ENCODE measurements at regions not wholly inside any gene's neighbourhood (a gene's known extent, or its start where the extent isn't known, plus 50 kb on each side); places are given as distances from the start of the nearest gene placed in this dataset.

- ATAC-seq (no peak), DNase-seq (ENCODE audit: low read depth, low spot score) (no peak)
- intact Hi-C loops (cut with micrococcal nuclease; ENCODE audit: unreplicated experiment) = no loop called here
- Histone ChIP-seq H3K27ac (ENCODE audit: low read length) (no peak overlapping the region), H3K9me3 (ENCODE audit: control insufficient read depth, insufficient read depth, low read depth, low read length) (no peaks in the 10 kb centered on the region), H3K27me3 (ENCODE audit: control insufficient read depth, insufficient read depth, low read length) (no peaks in the 10 kb centered on the region), H3K4me1 (ENCODE audit: control insufficient read depth, insufficient read depth, low read length) (no peaks in the 10 kb centered on the region), H3K36me3 (ENCODE audit: control insufficient read depth, insufficient read depth, low read length) (no peaks in the 10 kb centered on the region), H3K4me3 (ENCODE audit: low read depth in 2 of 2, low read length in 2 of 2) (no peak overlapping the region)
- ChIA-PET POLR2A (no interaction called here), CTCF (no interaction called here)
- BruUV-seq (replicated peaks) = no TSS peak
- TF ChIP-seq REST (IDR thresholded peaks at IDR 0.05; ENCODE audit: insufficient read depth in 1 of 2, low read depth in 2 of 2, low read length in 1 of 2) (no peak), POLR2AphosphoS5 (IDR thresholded peaks at IDR 0.05; ENCODE audit: low read depth, low read length) (no peak), CTCF (IDR thresholded peaks at IDR 0.05) (no peak), TCF7L2 (IDR thresholded peaks at IDR 0.05; ENCODE audit: low read depth, low read length) (no peak), SIN3A (IDR thresholded peaks at IDR 0.05; ENCODE audit: borderline replicate concordance, insufficient read depth, low read depth, low read length) (no peak)
- in situ Hi-C loops (cut with HindIII; ENCODE audit: low pct_unique_long_range_greater_than_20kb, low sequenced_read_pairs) = no loop called here
Measured at GRCh38 chr12:24467226-24467625, 481.7 kb downstream of the BCAT1 start.

GRCh38 chr12:24463375-24463774 lies 485.5 kb downstream of the BCAT1 start:
- TF ChIP-seq REST (IDR thresholded peaks at IDR 0.05; ENCODE audit: insufficient read depth in 1 of 2, low read depth in 2 of 2, low read length in 1 of 2) (no peak), POLR2AphosphoS5 (IDR thresholded peaks at IDR 0.05; ENCODE audit: low read depth, low read length) (no peak), CTCF (IDR thresholded peaks at IDR 0.05) (no peak), TCF7L2 (IDR thresholded peaks at IDR 0.05; ENCODE audit: low read depth, low read length) (no peak), SIN3A (IDR thresholded peaks at IDR 0.05; ENCODE audit: borderline replicate concordance, insufficient read depth, low read depth, low read length) (no peak)
- POLR2A ChIA-PET = interaction anchor here (0.6 kb wide), 2 partner anchors 21 to 122 kb away, joined by 3 to 5 read pairs; no protein-coding TSS in a partner anchor

More at GRCh38 chr12:24463375-24463774, 485.5 kb downstream of the BCAT1 start:
- ATAC-seq = no peak
- DNase-seq (ENCODE audit: low read depth, low spot score) = no peak
- H3K27me3 ChIP-seq (ENCODE audit: control insufficient read depth, insufficient read depth, low read length) = no peaks in the 10 kb centered on the region
- no peak overlapping the region for H3K27ac ChIP-seq (ENCODE audit: low read length)
- H3K36me3 ChIP-seq (ENCODE audit: control insufficient read depth, insufficient read depth, low read length) = no peaks in the 10 kb centered on the region
- no peaks in the 10 kb centered on the region for H3K4me1 ChIP-seq (ENCODE audit: control insufficient read depth, insufficient read depth, low read length)
- no TSS peak for BruUV-seq (replicated peaks)
- H3K9me3 ChIP-seq (ENCODE audit: control insufficient read depth, insufficient read depth, low read depth, low read length) = no peaks in the 10 kb centered on the region
- no peak overlapping the region for H3K4me3 ChIP-seq (ENCODE audit: low read depth in 2 of 2, low read length in 2 of 2)
- in situ Hi-C loops (cut with HindIII; ENCODE audit: low pct_unique_long_range_greater_than_20kb, low sequenced_read_pairs) (no loop called here), intact Hi-C loops (cut with micrococcal nuclease; ENCODE audit: unreplicated experiment) (no loop called here)
- CTCF ChIA-PET = no interaction called here

All from Panc1 (cell line).